ENCODE measurements at regions not wholly inside any gene's neighbourhood (a gene's known extent, or its start where the extent isn't known, plus 50 kb on each side); places are given as distances from the start of the nearest gene placed in this dataset.

GRCh38 chr2:122851161-122851560 lies 1095.7 kb downstream of the TSN start:
- H3F3A ChIP-seq (ENCODE audit: control insufficient read depth, insufficient read depth) = no peaks in the 10 kb centered on the region
- no peaks in the 10 kb centered on the region for H3K79me2 ChIP-seq (ENCODE audit: control insufficient read depth, low read length)
- no peak overlapping the region for H3K4me3 ChIP-seq (ENCODE audit: low read length)

GRCh38 chr2:122851972-122852531 lies 1096.6 kb downstream of the TSN start:
- H3K79me2 ChIP-seq (ENCODE audit: control insufficient read depth, low read length) = no peaks in the 10 kb centered on the region
- no peak for TF ChIP-seq CTCF (IDR thresholded peaks at IDR 0.05; ENCODE audit: low read depth, low read length, poor library complexity, severe bottlenecking)
- TF ChIP-seq EZH2phosphoT487 (IDR thresholded peaks at IDR 0.05; ENCODE audit: borderline replicate concordance, low read length) = no peak
- no peaks in the 10 kb centered on the region for H3F3A ChIP-seq (ENCODE audit: control insufficient read depth, insufficient read depth)
- no peaks in the 10 kb centered on the region for H3K36me3 ChIP-seq (ENCODE audit: control insufficient read depth, low read length)
- no peak overlapping the region for H3K4me2 ChIP-seq (ENCODE audit: low read length)
- no peaks in the 10 kb centered on the region for H3K9me2 ChIP-seq (replicated peaks; ENCODE audit: control insufficient read depth, low read length)
- H4K20me1 ChIP-seq (ENCODE audit: control insufficient read depth, insufficient read depth, low read depth, low read length) = no peaks in the 10 kb centered on the region
- no peaks in the 10 kb centered on the region for H3K9me3 ChIP-seq (ENCODE audit: control insufficient read depth, insufficient read depth, low read length)
- H3K4me3 ChIP-seq (ENCODE audit: low read length) = no peak overlapping the region
- H3K4me1 ChIP-seq (ENCODE audit: control insufficient read depth, low read length) = no peaks in the 10 kb centered on the region
- no peaks in the 10 kb centered on the region for H3K27me3 ChIP-seq (ENCODE audit: control insufficient read depth, low read length)
- H3K27ac ChIP-seq (ENCODE audit: low read depth, low read length) = no peak overlapping the region

More at GRCh38 chr2:122851161-122851560, 1095.7 kb downstream of the TSN start:
- no peaks in the 10 kb centered on the region for H3K9me3 ChIP-seq (ENCODE audit: control insufficient read depth, insufficient read depth, low read length)
- H4K20me1 ChIP-seq (ENCODE audit: control insufficient read depth, insufficient read depth, low read depth, low read length) = no peaks in the 10 kb centered on the region
- H3K27ac ChIP-seq (ENCODE audit: low read depth, low read length) = no peak overlapping the region
- H3K36me3 ChIP-seq (ENCODE audit: control insufficient read depth, low read length) = no peaks in the 10 kb centered on the region
- H3K27me3 ChIP-seq (ENCODE audit: control insufficient read depth, low read length) = no peaks in the 10 kb centered on the region
- no peaks in the 10 kb centered on the region for H3K4me1 ChIP-seq (ENCODE audit: control insufficient read depth, low read length)
- no peaks in the 10 kb centered on the region for H3K9me2 ChIP-seq (replicated peaks; ENCODE audit: control insufficient read depth, low read length)
- TF ChIP-seq CTCF (IDR thresholded peaks at IDR 0.05; ENCODE audit: low read depth, low read length, poor library complexity, severe bottlenecking) = no peak
- TF ChIP-seq EZH2phosphoT487 (IDR thresholded peaks at IDR 0.05; ENCODE audit: borderline replicate concordance, low read length) = no peak
- no peak overlapping the region for H3K4me2 ChIP-seq (ENCODE audit: low read length)

GRCh38 chr2:122856696-122857095 lies 1101.2 kb downstream of the TSN start:
- Histone ChIP-seq H3F3A (ENCODE audit: control insufficient read depth, insufficient read depth) (no peaks in the 10 kb centered on the region), H4K20me1 (ENCODE audit: control insufficient read depth, insufficient read depth, low read depth, low read length) (no peaks in the 10 kb centered on the region), H3K4me1 (ENCODE audit: control insufficient read depth, low read length) (no peaks in the 10 kb centered on the region), H3K79me2 (ENCODE audit: control insufficient read depth, low read length) (no peaks in the 10 kb centered on the region), H3K9me2 (replicated peaks; ENCODE audit: control insufficient read depth, low read length) (no peaks in the 10 kb centered on the region), H3K9me3 (ENCODE audit: control insufficient read depth, insufficient read depth, low read length) (no peaks in the 10 kb centered on the region), H3K36me3 (ENCODE audit: control insufficient read depth, low read length) (no peaks in the 10 kb centered on the region), H3K27me3 (ENCODE audit: control insufficient read depth, low read length) (no peaks in the 10 kb centered on the region), H3K27ac (ENCODE audit: low read depth, low read length) (no peak overlapping the region), H3K4me2 (ENCODE audit: low read length) (no peak overlapping the region), H3K4me3 (ENCODE audit: low read length) (no peak overlapping the region)
- no peak for TF ChIP-seq EZH2phosphoT487 (IDR thresholded peaks at IDR 0.05; ENCODE audit: borderline replicate concordance, low read length)
- TF ChIP-seq CTCF (IDR thresholded peaks at IDR 0.05; ENCODE audit: low read depth, low read length, poor library complexity, severe bottlenecking) = no peak
